Astrocyte (in vitro differentiated cells and primary cell): ENCODE measurements at regions not wholly inside any gene's neighbourhood (a gene's known extent, or its start where the extent isn't known, plus 50 kb on each side); places are given as distances from the start of the nearest gene placed in this dataset.
"Not testable (repeated sequence)": the region's sequence is repeated elsewhere in the genome, so short reads cannot be mapped to it uniquely, and the experiment has no call there.

ENCODE experiments used
- DNase-seq: peaks from one replicate; pipeline ENCODE4 v3.0.0-alpha.2; 2010; ENCODE audit warnings: low read depth
- FAIRE-seq: peaks from 2 replicates; lab custom pipeline; 2011; peaks lifted over from hg19 to GRCh38; lab: Jason Lieb, UNC
- H2AFZ ChIP-seq: 2 replicates; pipeline ENCODE4 v1.6.0; 2012; ENCODE audit warnings: low read depth, low read length, inconsistent platforms
- H3K27ac ChIP-seq: 2 replicates; pipeline ENCODE4 v1.5.1; 2011; ENCODE audit warnings: low read depth, low read length, inconsistent platforms
- H3K27me3 ChIP-seq: 2 replicates; pipeline ENCODE4 v1.6.0; 2011; ENCODE audit warnings: low read length, inconsistent platforms; ENCODE audit not compliant: insufficient read depth
- H3K36me3 ChIP-seq: 2 replicates; pipeline ENCODE4 v1.5.1; 2011; ENCODE audit warnings: low read length, inconsistent platforms; ENCODE audit not compliant: insufficient read depth
- H3K4me1 ChIP-seq: 2 replicates; pipeline ENCODE4 v1.5.1; 2011; ENCODE audit warnings: low read length, inconsistent platforms; ENCODE audit not compliant: insufficient read depth
- H3K4me2 ChIP-seq: 2 replicates; pipeline ENCODE4 v1.6.0; 2012; ENCODE audit warnings: low read length, inconsistent platforms
- H3K4me3 ChIP-seq: 2 replicates; pipeline ENCODE4 v1.5.1; 2011; ENCODE audit warnings: low read depth, mild to moderate bottlenecking, low read length, inconsistent platforms; ENCODE audit not compliant: insufficient read depth
- H3K79me2 ChIP-seq: 2 replicates; pipeline ENCODE4 v1.6.0; 2012; ENCODE audit warnings: mild to moderate bottlenecking, low read length, inconsistent platforms; ENCODE audit not compliant: insufficient read depth
- H3K9ac ChIP-seq: 2 replicates; pipeline ENCODE4 v1.6.0; 2012; ENCODE audit warnings: mild to moderate bottlenecking, low read length, inconsistent platforms
- H3K9me3 ChIP-seq: 2 replicates; pipeline ENCODE4 v1.5.1; 2012; ENCODE audit warnings: low read depth, mild to moderate bottlenecking, low read length, inconsistent platforms; ENCODE audit not compliant: insufficient read depth
- H4K20me1 ChIP-seq: 2 replicates; pipeline ENCODE4 v1.6.0; 2012; ENCODE audit warnings: low read length, inconsistent platforms; ENCODE audit not compliant: insufficient read depth
- H3K27ac Mint-ChIP-seq: one replicate; pipeline ENCODE4 v1.8.0; 2021; ENCODE audit warnings: mild to moderate bottlenecking, mixed read lengths; ENCODE audit not compliant: unreplicated experiment
- H3K27me3 Mint-ChIP-seq: one replicate; pipeline ENCODE4 v1.8.0; 2021; ENCODE audit warnings: low read depth, mixed read lengths; ENCODE audit not compliant: unreplicated experiment
- H3K36me3 Mint-ChIP-seq: one replicate; pipeline ENCODE4 v1.8.0; 2021; ENCODE audit warnings: low read depth, mixed read lengths; ENCODE audit not compliant: unreplicated experiment
- H3K4me1 Mint-ChIP-seq: one replicate; pipeline ENCODE4 v1.8.0; 2021; ENCODE audit warnings: low read depth, mixed read lengths; ENCODE audit not compliant: unreplicated experiment
- H3K4me3 Mint-ChIP-seq: one replicate; pipeline ENCODE4 v1.8.0; 2021; ENCODE audit warnings: mild to moderate bottlenecking, moderate library complexity, mixed read lengths; ENCODE audit not compliant: unreplicated experiment
- H3K9me3 Mint-ChIP-seq: one replicate; pipeline ENCODE4 v1.8.0; 2021; ENCODE audit warnings: mild to moderate bottlenecking, mixed read lengths; ENCODE audit not compliant: unreplicated experiment
- CTCF ChIP-seq: IDR thresholded peaks from 2 replicates; pipeline ENCODE4 v1.5.1; 2011; ENCODE audit warnings: low read depth, mild to moderate bottlenecking, inconsistent platforms, low read length, moderate library complexity; ENCODE audit not compliant: insufficient read depth
- EZH2 ChIP-seq: IDR thresholded peaks from 2 replicates; pipeline ENCODE4 v1.6.1; 2012; ENCODE audit warnings: mild to moderate bottlenecking, low read length, inconsistent platforms; ENCODE audit not compliant: insufficient read depth

- Histone ChIP-seq H3K36me3 (no peaks in the 10 kb centered on the region), H3K27me3 (no peaks in the 10 kb centered on the region), H3K9ac (no peak overlapping the region), H3K4me3 (no peak overlapping the region), H3K27ac (no peak overlapping the region), H3K79me2 (no peaks in the 10 kb centered on the region), H2AFZ (no peak overlapping the region), H3K4me1 (no peaks in the 10 kb centered on the region), H4K20me1 (no peaks in the 10 kb centered on the region), H3K4me2 (no peak overlapping the region), H3K9me3 (no peaks in the 10 kb centered on the region)
- Mint-ChIP-seq H3K27me3 (no peaks in the 10 kb centered on the region), H3K9me3 (peaks cover 8% of the 10 kb centered on the region), H3K27ac (no peak overlapping the region), H3K36me3 (no peaks in the 10 kb centered on the region), H3K4me1 (no peaks in the 10 kb centered on the region), H3K4me3 (no peak overlapping the region)
- DNase-seq (no peak), FAIRE-seq (no peak)
- TF ChIP-seq CTCF = no peak
- TF ChIP-seq EZH2 = no peak
Observed at GRCh38 chr13:90492872-90493271, 854.6 kb upstream of the MIR17HG start.

GRCh38 chr13:90493667-90494066 lies 853.8 kb upstream of the MIR17HG start:
- Histone ChIP-seq H3K27me3 (no peaks in the 10 kb centered on the region), H3K4me1 (no peaks in the 10 kb centered on the region), H3K9me3 (no peaks in the 10 kb centered on the region), H2AFZ (no peak overlapping the region), H3K4me2 (no peak overlapping the region), H3K27ac (no peak overlapping the region), H4K20me1 (no peaks in the 10 kb centered on the region), H3K36me3 (no peaks in the 10 kb centered on the region), H3K4me3 (no peak overlapping the region), H3K9ac (no peak overlapping the region), H3K79me2 (no peaks in the 10 kb centered on the region)
- Mint-ChIP-seq H3K27me3 (no peaks in the 10 kb centered on the region), H3K4me1 (no peaks in the 10 kb centered on the region), H3K27ac (no peak overlapping the region), H3K9me3 (peaks cover 8% of the 10 kb centered on the region), H3K4me3 (no peak overlapping the region), H3K36me3 (no peaks in the 10 kb centered on the region)
- DNase-seq = no peak
- no peak for FAIRE-seq
- TF ChIP-seq EZH2 = no peak
- no peak for TF ChIP-seq CTCF

GRCh38 chr13:90494849-90495248 lies 852.6 kb upstream of the MIR17HG start:
- not testable (repeated sequence) for H3K4me3 ChIP-seq, H4K20me1 ChIP-seq, H3K36me3 Mint-ChIP-seq, H3K4me1 Mint-ChIP-seq, H3K27me3 ChIP-seq, DNase-seq, H3K36me3 ChIP-seq, H2AFZ ChIP-seq, H3K4me2 ChIP-seq, H3K27ac ChIP-seq, FAIRE-seq, H3K9me3 ChIP-seq, H3K27me3 Mint-ChIP-seq, H3K79me2 ChIP-seq, H3K9me3 Mint-ChIP-seq, H3K4me1 ChIP-seq, H3K4me3 Mint-ChIP-seq, H3K9ac ChIP-seq, H3K27ac Mint-ChIP-seq
